Activated CD4-positive, alpha-beta T cell treated with anti-CD3 and anti-CD28 coated beads, Interleukin-10, Interleukin-2, amounts not matched to agents 100 ng/mL and 50 ng/mL, durations not matched to agents 16 hours and 8 hours (primary cell): ENCODE measurements at regions not wholly inside any gene's neighbourhood (a gene's known extent, or its start where the extent isn't known, plus 50 kb on each side); places are given as distances from the start of the nearest gene placed in this dataset.
"Not testable (repeated sequence)": the region's sequence is repeated elsewhere in the genome, so short reads cannot be mapped to it uniquely, and the experiment has no call there.

ENCODE experiments used
- DNase-seq: peaks from one replicate; pipeline ENCODE4 v3.0.0-alpha.2; 2020

GRCh38 chr20:52302051-52302450 lies 110.5 kb upstream of the ZFP64 start:
- not testable (repeated sequence) for DNase-seq

DNA sequence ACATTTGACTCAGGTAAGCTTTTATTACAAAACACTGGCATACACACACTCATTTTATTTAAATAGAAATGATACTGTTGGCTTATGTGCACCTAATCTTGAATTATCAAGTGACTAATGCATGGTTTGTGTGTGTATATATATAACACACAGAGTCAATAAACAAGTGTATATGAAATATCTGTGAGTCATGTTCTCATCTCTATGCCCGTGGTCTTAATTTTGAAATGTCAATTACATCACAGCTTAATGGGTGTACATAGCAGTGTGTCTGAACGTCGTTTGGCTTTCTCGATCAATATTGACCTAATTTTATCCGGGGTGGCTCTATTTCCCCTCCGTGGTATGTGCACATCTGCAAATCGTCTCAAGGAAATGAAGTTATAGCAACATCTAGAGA lies 104.0 kb upstream of the ZFP64 start:
- DNase-seq = no peak

- no peak for DNase-seq
These were observed 102.6 kb upstream of the ZFP64 start for GRCh38 chr20:52294106-52294628.

DNA sequence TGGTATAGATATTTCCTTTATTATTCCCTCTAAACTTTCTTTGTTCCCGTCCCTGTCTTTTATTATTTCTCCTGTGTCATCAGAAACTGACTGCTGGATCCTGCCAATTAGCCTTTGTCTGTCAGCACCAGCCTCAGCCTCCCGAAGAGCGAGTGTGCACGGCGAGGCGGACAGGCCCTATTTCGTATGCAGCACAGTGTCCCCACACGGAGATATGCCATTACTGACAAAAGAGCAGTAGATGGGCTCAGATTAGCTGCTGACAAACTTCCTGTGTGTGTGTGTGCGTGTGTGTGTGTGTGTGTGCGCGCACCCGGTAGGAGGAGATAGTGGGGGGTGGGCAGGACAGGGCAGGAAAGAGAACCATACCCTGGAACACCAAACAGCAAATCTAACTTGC lies 99.5 kb upstream of the ZFP64 start:
- no peak for DNase-seq

DNA sequence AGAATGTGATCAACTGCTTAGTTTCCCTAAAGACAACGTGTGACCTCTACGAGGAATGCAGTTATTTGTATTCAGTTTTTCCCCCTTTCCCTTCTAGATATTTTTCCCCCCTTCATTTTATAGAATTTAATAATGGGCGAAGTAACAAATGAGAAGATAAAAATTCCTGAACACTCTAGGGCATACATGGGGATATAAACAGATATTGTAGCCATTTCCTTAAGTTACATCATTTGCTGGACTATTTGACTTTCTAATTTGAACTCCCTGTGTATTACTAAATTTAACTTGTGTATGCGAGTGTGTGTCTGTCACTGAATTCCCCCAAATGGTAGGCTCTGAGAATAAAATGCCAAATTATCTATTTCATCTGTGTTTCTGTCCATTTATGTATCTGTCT lies 99.0 kb upstream of the ZFP64 start:
- DNase-seq = no peak

DNA sequence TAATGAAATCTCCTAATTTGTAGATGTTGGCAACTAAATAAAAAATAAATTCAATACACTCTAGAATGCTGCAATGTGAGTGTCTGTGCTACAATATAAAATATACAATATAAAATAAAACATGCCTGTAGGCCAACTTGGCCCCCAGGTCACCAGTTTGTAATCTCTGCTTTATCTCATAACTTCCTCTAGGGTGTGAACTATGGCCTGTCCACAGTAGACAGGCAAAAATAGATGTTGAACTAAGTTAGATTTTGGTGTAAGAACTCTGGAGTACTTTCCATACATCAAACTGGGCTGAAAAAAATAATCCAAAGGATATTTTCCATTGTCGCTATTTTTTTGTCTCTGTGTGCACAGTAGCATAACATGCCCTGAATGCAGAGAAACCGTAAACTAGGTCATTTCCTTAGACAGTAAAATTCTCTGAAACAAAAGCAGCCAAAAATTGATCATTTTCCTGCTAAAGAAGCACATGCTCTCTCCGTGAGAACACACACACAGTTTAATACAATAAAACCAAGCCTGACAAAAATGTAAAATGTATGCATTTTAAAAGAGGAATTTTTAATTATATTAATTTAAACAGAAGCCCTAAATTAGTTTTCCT lies 98.5 kb upstream of the ZFP64 start:
- DNase-seq = no peak

DNA sequence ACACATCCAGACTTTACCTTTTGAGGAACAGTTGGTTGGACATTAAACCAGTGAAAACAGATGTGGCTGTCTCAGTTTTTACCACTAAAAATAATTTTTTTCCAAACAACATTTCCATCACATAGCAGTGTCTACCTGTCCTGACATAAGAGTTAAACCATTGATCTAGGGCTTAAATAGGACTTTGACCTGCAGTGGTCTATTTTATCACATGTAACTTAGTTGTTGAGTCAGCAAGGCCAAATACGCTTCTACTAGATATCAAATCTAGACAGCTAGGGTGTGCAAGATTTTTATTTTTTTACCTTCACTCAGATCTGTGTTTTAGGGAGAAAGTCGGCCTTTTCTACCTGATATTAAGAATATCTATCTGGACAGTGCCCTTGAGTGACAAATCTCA lies 88.8 kb upstream of the ZFP64 start:
- DNase-seq = no peak

- DNase-seq = no peak
These were observed 88.1 kb upstream of the ZFP64 start for GRCh38 chr20:52279706-52280105.

- DNase-seq = no peak
These were observed 83.7 kb upstream of the ZFP64 start for GRCh38 chr20:52275181-52275691.

GRCh38 chr20:52270696-52271095 lies 79.1 kb upstream of the ZFP64 start:
- no peak for DNase-seq

- no peak for DNase-seq
These were observed 78.5 kb upstream of the ZFP64 start for GRCh38 chr20:52270001-52270606.

DNA sequence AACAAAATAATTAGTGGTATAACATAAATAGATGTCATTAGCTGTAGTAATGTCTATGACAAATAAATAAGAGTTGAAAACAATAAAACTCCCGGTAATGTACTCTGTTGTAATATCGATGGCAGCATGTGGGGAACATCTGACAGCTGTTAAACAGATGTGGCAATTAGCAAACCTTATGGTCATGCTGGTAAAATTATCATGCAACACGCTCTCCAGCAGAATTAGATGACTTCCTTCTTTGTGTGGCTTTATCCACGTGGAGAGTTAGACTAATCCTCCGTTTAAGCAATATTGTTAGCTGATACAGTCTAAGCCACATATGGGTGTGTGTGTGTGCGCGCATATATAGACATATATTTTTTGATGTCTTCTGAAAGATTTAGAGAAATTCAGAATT lies 77.7 kb upstream of the ZFP64 start:
- no peak for DNase-seq

- DNase-seq = no peak
These were observed 76.7 kb upstream of the ZFP64 start for GRCh38 chr20:52268184-52268749.

GRCh38 chr20:52267418-52267817 lies 75.8 kb upstream of the ZFP64 start:
- DNase-seq = no peak

GRCh38 chr20:52263757-52264156 lies 72.2 kb upstream of the ZFP64 start:
- no peak for DNase-seq

- DNase-seq = no peak
These were observed 70.2 kb upstream of the ZFP64 start for GRCh38 chr20:52261792-52262191.

- DNase-seq = no peak
These were observed 67.7 kb upstream of the ZFP64 start for GRCh38 chr20:52259295-52259694.

DNA sequence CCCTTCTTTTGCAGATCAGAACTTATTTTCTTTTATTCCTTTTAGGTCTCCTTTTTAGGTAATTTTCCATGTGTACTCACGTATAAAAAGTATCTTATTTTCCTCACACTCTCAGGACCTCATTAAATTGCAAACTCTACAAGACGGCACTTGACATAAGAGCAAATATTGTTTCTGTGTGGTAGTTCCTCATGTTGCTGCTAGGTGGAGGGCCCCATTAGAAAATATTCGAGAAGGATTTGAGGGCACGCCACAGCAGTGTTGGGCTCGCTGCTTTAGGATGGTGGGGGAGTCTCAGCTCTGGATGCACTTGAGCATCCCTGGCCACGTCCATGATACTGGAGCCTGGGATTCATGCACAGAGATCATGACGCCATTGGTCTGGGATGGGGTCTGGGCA lies 64.9 kb upstream of the ZFP64 start:
- no peak for DNase-seq

- no peak for DNase-seq
These were observed 61.1 kb upstream of the ZFP64 start for GRCh38 chr20:52252664-52253063.

DNA sequence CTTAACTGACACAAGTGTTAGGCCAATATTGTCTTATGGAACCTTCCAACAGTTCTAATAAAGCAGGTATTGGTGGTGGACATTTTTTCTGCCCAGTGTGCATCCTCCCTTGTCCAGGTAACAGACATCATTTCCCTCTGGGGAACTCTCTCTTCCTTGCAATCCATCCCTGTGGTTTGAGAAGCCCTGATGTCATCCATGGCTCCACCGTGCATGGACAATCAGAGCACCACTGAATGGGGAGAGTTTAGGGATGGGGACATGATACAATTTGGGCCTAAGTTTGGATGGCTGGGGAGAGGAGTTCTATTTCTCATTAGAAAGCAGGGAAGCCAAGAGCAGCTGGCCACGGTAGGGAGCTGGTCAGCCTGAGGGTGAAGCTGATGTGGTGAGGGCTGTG lies 60.2 kb upstream of the ZFP64 start:
- no peak for DNase-seq

DNA sequence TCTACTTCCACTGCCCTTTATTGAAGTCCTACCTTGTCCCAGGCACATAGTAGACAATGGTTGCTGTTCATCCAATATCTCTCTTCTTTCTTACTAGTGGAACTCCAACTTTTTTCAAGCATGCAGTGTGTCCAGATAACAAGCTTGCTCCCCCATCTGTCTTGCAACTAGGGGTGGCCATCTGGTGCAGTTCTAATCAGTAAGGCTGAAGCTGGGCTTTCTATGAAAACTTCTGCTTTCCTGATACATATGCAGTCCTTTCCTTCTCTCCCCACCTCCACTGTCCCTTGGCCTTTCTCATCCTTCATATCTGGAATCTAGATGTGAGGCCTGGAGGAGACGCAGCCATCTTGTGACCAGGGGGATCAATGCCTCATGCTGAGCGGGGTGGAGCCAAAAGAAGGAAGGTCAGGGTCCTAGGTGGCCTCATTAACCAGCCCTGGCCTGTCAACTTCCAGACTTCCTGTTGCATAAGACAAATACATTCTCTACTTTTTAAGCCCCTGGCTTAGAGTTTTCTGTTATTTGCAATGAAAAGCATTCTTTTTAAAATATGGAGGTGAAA lies 59.6 kb upstream of the ZFP64 start:
- no peak for DNase-seq

DNA sequence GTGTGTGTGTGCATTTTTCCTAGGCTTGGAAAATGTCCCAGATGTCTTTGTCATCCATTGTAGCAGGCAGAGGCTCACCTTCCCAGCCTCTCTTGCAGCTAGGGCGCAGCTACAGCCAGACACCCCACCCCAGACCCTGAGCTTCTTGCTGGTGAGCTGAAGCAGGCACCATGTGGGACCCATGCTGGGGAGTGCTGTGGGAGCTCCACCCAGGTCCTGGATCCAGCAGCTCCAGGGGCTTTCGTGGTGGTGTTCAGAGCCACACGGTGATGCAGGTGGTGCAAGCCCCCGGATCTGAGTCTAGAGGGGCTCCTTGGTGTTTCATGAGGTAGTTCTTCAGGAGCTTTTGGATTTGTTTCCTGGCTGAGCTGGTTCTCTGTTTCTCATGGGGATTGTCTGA lies 56.0 kb upstream of the ZFP64 start:
- no peak for DNase-seq

GRCh38 chr20:52246366-52246765 lies 54.8 kb upstream of the ZFP64 start:
- no peak for DNase-seq

- DNase-seq = no peak
These were observed 53.1 kb upstream of the ZFP64 start for GRCh38 chr20:52244702-52245101.
